ENCODE measurements at regions not wholly inside any gene's neighbourhood (a gene's known extent, or its start where the extent isn't known, plus 50 kb on each side); places are given as distances from the start of the nearest gene placed in this dataset.
"Not testable (repeated sequence)": the region's sequence is repeated elsewhere in the genome, so short reads cannot be mapped to it uniquely, and the experiment has no call there.

DNA sequence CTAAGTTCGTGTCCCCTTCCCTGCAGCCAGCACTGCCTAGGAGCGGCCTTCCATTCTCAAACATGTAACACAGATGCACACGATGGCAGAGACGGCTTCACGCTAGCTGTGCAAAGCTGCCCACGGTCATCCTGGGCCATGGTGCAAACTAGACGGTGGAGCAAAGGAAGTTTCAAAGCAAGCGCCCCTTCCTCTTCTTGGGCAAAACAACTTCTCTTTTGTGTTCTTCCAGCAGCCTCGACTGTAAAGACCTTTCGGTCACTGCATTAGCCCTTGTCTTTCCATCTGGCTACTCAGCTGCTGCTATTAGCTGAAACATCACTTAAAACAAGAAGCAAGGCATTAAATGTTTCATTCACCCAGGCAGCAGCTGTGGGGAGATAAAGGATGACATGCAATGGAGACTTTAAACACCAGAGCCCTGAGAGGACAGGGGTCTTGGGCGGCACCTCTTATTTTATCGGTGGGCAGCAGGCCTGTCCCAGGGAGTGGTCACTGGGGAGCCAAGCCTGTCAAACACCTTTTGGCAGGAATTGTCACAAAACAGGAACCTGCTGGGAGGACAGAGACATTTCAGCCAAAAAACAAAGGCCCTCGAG is 214.8 kb downstream of the KLF6 start:
- no peak for DNase-seq

DNA sequence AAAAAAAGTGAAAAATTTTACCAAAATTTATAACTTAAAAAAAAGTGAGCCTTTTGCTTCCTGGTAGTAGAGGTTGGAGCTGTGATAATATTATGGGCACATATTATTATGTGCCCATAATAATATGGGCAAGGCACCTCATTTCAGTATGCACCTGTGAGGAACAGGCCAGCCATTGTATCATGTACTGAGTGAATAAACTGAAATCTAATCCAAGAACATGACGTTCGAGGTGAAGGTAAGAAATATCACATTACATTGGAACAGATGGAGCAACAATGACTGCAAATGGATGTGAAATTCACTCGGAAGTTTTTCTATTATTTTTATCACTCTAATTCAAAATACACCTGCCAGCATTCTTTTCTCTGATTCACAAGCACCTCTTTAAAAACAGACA is 216.0 kb downstream of the KLF6 start:
- DNase-seq, result no peak

DNA sequence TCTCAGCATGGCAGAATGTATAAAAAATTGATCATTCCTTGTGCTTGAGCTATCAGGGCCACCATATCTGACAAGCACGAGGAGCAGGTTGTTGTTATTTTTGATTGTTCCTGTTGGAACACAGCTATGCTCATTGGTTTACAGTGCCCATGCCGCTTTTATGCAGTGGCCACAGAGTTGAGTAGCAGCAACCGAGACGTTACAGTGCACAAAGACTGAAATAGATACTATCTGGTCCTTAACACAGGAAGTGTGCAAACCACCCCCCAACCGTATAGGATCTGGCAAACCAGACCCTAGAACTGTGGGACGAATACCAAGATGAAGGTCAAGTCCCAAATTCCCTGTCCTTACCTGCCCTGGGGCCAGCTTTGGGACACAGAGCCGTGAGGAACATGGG is 216.6 kb downstream of the KLF6 start:
- no peak for DNase-seq

DNA sequence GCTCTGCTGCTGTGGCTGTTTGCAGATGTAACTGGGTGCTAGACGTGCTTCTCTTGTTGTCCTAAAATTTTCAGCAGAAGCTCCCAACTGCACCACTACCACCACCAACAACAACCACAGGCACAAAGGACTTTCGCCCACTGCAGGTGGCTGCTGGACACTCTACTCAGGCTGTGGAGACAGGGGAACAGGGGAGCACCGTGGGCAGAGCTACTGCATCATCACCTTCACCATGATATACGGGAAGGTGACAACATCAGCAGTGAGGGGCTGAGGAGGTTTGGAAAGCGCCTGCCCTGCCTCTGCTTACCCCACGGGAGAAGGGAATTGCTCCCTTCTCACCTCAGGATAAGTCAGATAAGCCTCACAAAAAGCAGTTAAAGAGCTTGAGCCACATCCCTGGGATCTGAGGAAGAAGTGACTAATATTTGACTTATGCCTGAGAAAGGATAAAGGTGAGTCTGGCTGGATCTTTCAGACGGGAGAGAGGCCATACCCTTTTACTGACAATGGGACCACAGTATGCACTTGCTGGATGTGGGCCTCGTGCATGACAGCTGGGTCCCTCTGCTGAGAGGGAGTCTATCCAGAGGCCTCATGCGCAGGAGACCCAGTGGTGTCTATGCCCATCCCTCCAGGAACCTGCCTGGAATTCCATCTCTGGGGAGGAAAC is 217.6 kb downstream of the KLF6 start:
- no peak for DNase-seq

DNA sequence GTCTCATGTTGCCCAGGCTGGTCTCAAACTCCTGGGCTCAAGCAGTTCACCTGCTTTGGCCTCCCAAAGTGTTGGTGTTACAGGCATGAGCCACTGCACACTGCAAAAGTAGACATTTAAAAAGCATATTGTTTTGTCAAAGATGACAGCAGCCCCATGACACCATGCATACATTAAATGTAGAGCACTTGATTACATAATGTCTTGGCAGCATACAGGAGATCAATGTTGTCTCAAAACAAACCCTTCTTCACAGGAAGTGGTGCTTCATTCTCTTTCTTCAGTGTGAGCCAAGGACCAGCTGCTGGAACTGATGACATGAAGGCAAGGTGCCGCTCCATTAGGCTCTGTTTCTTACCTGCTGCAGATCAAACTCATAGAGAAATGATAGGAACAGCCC is 218.4 kb downstream of the KLF6 start:
- no peak for DNase-seq

DNA sequence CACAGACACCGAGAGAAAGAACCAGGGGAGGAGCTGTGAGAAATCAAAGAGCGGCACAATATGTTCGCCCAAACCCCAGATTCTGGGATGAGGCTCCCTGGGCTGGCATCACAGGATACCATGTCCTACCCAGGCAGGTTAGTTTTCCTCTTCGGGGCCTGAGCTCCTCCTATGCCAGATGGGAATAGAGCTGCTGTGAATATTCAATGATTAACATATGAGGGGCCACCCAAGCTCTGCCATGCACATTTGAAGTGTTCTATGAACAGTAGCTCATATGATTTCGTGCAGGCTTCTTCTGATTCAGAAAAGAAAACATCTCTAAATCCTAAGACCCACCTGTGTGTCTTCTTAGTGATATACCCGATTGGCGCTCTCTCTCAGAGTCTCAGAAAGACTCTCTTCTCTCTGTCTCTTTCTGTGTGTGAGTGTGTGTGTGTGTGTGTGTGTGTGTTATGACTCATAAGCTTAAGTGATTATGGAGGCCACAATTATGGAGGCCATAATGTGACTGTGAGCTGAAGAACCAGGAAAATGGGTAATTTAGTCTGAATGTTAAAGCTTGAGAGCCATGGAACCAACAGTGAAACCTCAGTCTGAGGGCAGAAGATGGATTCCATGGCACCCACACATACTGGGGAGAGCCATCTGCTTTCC is 220.5 kb downstream of the KLF6 start:
- no peak for DNase-seq

DNA sequence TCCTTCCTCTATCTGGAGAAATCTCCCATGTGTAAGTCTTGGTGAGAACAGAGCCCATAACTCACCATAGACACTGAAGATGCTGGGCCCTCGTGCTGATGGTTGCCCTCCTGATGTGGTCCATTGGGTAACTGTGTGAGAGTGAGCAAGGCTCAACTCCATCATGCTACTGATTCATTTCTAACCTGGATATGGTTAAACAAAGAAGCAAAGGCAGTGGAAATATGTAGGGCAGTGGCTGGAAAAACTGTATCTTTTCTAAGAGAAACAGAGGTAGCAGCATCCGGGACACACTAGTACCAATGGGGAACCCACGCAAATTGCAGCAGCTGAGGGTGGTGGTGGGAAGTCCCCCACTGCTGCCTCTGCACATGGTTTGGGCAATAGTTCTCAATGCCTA is 221.7 kb downstream of the KLF6 start:
- no peak for DNase-seq

DNA sequence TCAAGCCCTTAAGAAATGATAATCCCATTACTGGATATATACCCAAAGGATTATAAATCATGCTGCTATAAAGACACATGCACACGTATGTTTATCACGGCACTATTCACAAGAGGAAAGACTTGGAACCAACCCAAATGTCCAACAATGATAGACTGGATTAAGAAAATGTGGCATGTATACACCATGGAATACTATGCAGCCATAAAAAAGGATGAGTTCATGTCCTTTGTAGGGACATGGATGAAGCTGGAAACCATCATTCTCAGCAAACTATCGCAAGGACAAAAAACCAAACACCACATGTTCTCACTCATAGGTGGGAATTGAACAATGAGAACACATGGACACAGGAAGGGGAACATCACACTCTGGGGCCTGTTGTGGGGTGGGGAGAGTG is 224.4 kb downstream of the KLF6 start:
- DNase-seq, result not testable (repeated sequence)

DNA sequence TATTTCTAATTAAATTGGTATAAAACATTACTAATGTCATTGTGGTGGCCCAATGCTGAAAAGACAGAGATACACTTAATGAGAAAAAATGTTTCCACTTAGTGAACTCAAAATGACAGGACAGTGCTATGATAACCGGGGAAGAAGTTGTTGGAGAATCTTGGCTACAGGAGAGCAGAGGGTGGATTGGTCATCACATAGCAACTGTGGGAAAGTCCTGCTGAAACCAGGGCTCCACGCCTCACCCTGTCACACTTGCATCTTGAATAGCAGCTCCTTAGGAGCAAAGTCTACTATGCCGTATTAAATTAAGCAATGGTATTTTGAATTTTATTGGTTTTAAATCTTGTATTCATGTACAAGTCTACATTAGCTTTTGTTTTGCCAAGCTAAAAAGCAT is 225.5 kb downstream of the KLF6 start:
- DNase-seq, result no peak

DNA sequence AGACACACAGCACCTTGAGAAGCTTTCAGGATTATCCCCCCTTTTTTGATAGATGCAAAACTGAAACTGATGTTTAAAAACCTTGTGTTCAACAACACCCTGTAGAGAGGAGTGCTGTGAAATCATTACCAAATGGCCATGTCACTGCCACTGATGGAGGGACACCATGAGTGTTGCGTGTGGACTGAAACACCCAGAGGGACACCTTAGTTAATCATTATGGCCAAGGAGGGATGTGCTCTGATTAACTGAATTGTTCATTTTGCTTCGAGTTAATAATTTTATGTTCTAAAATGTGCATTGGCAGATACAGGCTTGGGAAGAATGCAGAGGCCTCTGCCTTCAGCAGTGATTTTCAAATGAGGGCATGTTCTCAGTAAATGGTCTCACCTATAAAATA is 226.0 kb downstream of the KLF6 start:
- DNase-seq, result no peak

DNA sequence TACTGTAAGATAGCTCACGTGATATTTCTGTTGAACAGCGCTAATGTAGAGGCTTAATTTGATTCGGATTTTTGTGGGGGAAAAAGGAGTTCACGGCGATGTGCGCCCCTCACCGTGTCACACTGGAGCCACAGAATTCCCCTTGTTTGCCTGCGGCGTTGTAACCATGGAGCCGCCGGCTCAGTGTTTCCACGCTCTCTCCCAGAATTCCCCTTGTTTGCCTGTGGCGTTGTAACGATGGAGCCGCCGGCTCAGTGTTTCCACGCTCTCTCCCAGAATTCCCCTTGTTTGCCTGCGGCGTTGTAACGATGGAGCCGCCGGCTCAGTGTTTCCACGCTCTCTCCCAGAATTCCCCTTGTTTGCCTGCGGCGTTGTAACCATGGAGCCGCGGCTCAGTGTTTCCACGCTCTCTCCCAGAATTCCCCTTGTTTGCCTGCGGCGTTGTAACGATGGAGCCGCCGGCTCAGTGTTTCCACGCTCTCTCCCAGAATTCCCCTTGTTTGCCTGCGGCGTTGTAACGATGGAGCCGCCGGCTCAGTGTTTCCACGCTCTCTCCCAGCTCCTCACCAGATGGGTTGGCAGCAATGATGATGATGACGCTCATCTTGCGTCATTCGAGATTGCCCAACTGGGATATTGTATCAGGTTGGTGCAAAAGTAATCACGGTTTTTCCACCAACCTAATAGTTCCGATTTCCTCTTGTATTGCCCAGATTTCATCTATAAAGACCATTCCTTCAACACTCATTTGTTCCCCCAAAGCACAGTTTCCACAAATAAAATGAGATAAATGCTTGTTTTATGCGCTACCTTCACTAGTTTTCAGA is 228.6 kb downstream of the KLF6 start:
- not testable (repeated sequence) for DNase-seq

DNA sequence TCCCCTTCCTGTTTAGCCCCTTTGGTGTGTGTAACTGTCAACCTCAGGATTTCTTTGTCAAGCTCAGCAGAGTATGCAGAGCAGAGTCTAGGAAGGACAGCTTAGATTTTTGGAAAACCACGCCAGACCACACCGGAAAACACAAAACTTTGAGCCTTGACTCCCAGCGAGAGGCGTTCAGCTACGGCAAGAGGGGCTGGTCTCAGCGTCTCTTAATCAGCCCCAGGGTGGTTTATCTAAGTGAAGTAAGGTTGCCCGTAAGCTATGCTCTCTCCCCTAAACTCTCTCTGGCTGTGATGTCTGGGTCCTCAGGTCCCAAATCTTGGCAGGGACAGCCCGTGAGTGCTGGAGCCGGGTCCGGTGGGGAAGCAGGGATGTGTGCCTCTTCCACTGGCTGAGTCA is 230.9 kb downstream of the KLF6 start:
- DNase-seq, result no peak

DNA sequence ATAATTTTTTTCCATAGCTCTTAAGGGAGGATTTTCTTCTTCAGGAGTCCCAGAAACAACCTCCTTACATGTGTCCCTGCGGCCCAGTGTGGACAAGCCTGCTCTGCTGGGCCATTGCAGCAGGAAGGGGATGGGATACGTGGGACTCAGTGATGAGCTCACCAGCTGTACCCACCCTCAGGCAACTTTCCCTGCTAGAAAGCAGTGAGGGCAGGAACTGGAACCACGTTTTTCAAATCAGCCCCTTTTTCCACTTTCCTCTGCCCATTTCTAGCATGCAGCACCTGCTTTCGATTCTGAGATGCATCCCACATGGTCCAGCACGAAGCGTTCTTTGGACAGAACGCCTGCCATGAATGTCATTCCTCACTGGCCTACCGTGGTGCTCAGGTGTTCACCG is 232.7 kb downstream of the KLF6 start:
- DNase-seq, result no peak

DNA sequence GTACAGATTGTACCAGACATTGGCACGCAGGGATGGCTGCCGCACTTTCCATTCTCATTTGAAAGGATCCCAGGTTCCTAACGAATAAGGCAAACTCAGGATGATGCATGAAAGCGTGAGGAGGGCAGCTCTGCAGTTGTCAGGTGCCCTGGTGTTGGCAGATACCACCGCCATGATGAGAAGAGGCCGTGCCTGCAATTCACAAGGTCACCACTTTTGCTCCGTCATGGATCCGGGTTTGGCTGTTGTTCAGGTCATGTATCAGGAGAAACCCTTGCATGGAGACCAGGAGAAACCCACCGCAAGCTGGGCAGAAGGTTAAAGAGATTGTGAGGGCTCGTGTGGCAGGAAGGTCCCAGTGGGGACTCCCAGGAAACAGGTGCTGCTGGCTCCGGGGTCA is 233.2 kb downstream of the KLF6 start:
- no peak for DNase-seq

DNA sequence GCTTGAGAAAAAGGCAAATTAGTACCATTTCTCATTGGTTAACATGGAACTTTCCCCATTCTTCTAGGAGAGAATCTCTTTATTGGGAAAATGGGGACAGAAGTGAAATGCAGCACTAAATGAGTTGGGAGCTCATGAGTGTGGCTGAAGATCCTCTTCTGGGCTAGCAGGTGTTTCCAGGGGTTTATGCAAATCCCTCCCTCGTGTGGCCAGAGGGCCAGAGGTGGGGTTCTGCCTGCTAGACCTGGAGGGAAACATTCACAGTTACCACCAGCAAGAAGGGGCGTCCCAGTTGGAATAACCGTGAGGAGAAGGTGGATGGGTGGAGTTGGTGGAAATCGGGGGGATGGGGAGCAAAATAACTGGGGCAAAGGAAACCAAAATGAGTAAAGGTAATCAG is 235.9 kb downstream of the KLF6 start:
- no peak for DNase-seq

DNA sequence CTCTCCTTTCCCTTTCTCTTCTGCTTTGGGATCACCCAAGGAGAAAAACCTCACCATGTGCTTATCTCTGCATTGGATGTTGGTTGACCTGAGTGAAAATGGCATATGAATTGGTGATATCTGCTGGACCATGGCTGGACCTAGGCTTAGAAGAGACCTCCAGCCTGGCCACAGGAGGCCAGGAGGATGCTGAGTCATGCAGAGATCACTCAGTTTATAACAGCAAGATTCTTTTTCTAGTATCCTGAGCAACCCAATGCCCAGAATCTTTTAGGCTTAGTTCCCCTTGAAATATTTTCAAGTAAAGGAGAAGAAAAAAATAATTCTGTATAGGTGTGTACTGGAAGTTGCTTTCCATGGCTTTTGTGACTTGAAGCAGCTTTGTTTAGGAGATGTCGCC is 236.3 kb downstream of the KLF6 start:
- DNase-seq, result no peak

DNA sequence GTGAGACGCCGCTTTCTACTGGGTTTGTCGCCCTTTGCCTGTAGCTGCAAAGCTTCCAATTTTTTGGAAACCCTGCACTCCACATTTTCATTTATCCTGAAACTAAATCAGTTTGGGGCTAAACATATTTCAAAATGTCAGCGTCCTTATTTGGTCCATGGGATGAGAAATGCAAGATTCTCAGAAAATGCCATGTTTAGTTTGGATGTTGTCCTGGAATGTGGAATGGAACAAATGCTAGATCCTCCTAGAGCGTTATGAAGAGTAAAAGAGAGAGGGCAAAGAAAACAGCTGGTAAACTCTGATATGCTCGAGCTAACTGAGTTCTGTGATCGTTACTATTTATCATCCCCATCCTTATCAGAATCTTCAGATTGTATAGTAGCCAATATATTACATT is 236.9 kb downstream of the KLF6 start:
- DNase-seq, result no peak

DNA sequence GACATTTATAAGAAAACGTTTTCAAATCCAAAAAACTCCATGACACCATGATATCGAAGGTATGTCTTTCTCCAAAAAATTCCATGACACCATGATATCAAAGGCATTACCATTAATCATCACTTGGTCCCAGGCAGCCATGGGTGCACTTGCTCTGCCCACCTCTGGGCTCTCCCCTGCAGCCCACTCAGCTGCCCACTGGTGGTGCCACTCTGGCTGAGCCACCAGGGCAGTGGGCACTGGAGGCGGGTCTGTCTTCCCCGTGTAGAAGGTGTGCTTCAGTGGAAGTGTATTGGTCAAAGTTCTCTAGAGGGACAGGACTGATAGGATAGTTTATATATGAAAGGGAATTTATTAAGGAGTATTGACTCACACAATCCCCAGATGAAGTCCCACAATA is 240.4 kb downstream of the KLF6 start:
- DNase-seq, result no peak

DNA sequence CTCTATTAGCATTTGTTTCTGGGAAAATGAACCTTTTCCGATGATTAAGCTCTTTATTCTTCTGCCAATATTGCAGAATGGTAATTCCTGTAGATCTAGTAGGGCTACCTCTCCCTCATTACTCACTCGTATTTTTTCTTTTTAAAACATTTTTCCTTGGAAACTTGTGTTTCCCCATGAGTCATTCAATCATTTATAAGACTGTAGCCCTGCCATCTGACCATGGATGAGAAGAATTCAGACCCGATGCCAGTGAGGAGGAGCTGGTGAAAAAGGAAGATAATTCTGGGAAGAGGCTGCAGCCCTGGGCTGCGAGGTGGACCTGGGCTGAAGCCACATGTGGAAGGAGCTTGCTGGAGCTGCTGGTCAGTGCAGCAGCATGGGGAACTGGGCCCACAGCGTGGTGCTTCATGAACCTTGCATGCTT is 242.8 kb downstream of the KLF6 start:
- peak; percentile 23 for DNase-seq

DNA sequence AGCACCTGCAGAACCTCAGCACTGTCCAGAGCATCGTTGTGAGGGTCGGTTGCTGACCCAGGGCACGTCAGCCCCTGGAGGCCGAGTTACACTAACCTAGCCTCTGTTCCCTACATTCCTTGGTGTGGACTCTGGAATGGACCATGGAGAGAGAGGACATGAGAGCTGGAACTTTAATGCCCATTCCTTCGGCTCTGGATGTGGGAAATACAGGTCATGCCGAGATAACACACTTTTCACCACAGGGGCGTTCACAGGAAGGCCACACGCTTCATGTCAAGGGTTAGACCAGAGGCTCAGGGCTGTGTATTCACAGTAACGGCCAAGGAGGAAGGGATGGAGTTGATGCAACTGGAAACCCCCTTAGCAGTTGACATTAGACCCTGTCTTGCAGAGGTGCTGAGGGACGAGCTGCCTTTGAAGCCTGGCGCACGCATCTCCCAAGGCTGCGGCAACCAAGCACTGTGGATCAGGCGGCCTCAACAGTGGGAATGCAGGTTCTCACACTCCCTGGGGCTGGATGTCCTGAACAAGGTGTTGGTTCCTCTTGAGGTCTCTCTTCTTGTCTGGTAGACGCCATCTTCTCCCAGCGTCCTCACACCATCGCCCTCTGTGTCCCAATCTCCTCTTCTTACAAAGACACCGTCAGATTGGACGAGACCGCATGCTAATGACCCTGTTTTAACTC is 245.2 kb downstream of the KLF6 start:
- no peak for DNase-seq

DNA sequence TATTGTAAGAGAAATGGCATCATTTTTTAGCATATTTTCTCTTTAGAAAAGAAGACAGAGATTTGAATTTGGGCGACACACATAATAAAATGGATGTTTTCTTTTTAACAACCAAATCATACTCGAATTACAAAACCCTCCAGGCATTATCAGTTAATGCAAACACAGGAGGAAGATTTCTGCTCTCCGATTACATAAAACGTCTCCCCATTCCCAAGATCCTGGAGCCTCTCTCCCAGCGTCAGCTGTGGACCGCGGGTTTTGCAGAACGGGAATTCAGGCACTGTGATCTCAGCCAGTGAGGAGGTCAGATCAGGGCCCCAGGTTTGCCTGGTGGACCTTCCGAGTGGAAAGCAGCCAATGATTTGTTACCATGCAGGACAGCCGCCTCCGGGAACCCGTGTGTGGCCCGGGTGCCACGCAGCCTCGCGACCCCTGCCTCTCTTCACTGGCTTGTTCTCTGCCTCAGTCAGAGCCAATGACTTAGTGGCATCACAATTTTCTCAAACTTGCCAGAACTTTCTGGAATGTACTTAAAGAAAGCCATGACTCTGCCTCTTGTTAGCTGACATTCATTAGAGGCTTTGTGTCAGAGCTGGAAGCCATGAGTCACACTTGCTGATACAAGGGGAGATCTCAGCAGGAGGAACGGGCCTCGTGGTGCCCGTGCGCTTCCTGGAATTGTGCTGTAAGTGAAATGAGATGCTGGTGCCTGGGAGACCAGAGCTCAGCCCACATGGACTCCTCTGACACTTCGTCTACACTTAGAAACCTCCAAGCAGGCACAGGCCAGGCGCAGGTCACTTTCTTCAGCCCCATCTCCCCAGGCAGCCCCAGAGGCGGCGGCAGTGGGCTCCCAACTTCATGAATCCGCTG is 246.1 kb downstream of the KLF6 start:
- peak; percentile 71 for DNase-seq

DNA sequence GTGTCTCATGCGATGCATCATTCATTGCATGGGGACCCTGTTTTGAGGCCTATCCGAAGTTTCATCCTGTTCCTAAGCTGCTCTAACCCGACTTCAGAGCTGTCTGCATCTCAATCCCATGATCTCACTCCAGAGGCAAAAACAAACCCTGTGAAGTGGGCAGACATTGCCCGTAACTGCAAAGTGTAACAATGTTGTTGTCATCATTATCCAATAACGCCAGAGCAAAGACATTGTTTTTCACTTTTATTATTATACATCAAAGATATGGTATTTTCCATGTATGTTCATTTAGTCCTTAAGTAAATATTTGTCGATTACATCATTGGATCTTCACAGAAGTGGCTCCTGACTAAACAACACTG is 246.7 kb downstream of the KLF6 start:
- DNase-seq, result no peak

Measured in kidney glomerular epithelial cell (primary cell).